Osteoblast (primary cell): ENCODE measurements at regions not wholly inside any gene's neighbourhood (a gene's known extent, or its start where the extent isn't known, plus 50 kb on each side); places are given as distances from the start of the nearest gene placed in this dataset.

Experiments used
- DNase-seq: peaks from one replicate; pipeline ENCODE4 v3.0.0; 2011; ENCODE audit warnings: low spot score, mixed read lengths; ENCODE audit not compliant: insufficient read length; ENCODE audit errors: missing footprints
- H2AFZ ChIP-seq: 2 replicates; pipeline ENCODE4 v1.6.0; 2011; ENCODE audit warnings: mild to moderate bottlenecking, low read length
- H3K27ac ChIP-seq: 2 replicates; pipeline ENCODE4 v1.5.1; 2011; ENCODE audit warnings: mild to moderate bottlenecking, low read depth, low read length, moderate library complexity
- H3K27me3 ChIP-seq: 2 replicates; pipeline ENCODE4 v1.6.0; 2012; ENCODE audit warnings: mild to moderate bottlenecking, control low read depth, inconsistent platforms, low read length, moderate library complexity; ENCODE audit not compliant: insufficient read depth
- H3K36me3 ChIP-seq: 2 replicates; pipeline ENCODE4 v1.5.1; 2011; ENCODE audit warnings: mild to moderate bottlenecking, low read length, control low read depth, moderate library complexity; ENCODE audit not compliant: insufficient read depth
- H3K4me1 ChIP-seq: 2 replicates; pipeline ENCODE4 v1.5.1; 2011; ENCODE audit warnings: mild to moderate bottlenecking, low read length, control low read depth, moderate library complexity; ENCODE audit not compliant: insufficient read depth
- H3K4me2 ChIP-seq: 2 replicates; pipeline ENCODE4 v1.6.0; 2011; ENCODE audit warnings: mild to moderate bottlenecking, low read length; ENCODE audit not compliant: insufficient read depth
- H3K4me3 ChIP-seq: fragments of 200-600 bp; sonication (generic); 3 replicates; pipeline ENCODE4 v1.5.1; 2012; ENCODE audit warnings: mild to moderate bottlenecking, low read length, inconsistent platforms; ENCODE audit not compliant: insufficient read depth
- H3K79me2 ChIP-seq: 2 replicates; pipeline ENCODE4 v1.6.0; 2012; ENCODE audit warnings: mild to moderate bottlenecking, low read length, control low read depth, inconsistent platforms; ENCODE audit not compliant: insufficient read depth
- H3K9me3 ChIP-seq: 2 replicates; pipeline ENCODE4 v1.5.1; 2011; ENCODE audit warnings: low read depth, low read length, control low read depth
- H4K20me1 ChIP-seq: 2 replicates; pipeline ENCODE4 v1.6.0; 2012; ENCODE audit warnings: mild to moderate bottlenecking, low read length, control low read depth; ENCODE audit not compliant: insufficient read depth
- TF ChIP-seq, protein P1 (sequence below): IDR thresholded peaks from 2 replicates; pipeline ENCODE4 v1.5.1; 2011; ENCODE audit warnings: mild to moderate bottlenecking, low read depth, low read length, moderate library complexity; ENCODE audit errors: extremely low read depth

DNA sequence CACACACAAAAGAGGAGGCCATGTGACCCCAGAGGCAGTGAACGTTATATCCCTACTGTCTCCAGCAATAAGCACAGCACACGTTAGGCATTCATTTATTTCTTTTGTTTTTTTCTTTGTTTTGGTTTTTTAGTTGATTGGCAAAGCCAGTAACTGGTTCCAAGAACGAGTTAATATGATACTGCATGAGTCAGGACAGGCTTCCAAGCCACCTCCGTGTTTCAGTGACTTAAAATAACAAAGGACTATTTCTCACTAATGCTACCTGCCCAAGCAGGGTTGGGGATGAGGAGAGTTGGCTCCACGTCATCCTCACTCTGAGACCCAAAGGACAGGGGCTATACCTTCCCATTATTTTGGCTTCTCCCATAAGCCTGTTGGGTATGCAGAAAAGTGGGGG, 130.5 kb downstream of the ST8SIA2 start:
- no peak overlapping the region for H3K27ac ChIP-seq
- H3K27me3 ChIP-seq: no peaks in the 10 kb centered on the region
- H3K4me1 ChIP-seq: no peaks in the 10 kb centered on the region
- H3K79me2 ChIP-seq: no peaks in the 10 kb centered on the region
- H3K9me3 ChIP-seq: no peaks in the 10 kb centered on the region
- H2AFZ ChIP-seq: no peak overlapping the region
- TF ChIP-seq, protein P1, sequence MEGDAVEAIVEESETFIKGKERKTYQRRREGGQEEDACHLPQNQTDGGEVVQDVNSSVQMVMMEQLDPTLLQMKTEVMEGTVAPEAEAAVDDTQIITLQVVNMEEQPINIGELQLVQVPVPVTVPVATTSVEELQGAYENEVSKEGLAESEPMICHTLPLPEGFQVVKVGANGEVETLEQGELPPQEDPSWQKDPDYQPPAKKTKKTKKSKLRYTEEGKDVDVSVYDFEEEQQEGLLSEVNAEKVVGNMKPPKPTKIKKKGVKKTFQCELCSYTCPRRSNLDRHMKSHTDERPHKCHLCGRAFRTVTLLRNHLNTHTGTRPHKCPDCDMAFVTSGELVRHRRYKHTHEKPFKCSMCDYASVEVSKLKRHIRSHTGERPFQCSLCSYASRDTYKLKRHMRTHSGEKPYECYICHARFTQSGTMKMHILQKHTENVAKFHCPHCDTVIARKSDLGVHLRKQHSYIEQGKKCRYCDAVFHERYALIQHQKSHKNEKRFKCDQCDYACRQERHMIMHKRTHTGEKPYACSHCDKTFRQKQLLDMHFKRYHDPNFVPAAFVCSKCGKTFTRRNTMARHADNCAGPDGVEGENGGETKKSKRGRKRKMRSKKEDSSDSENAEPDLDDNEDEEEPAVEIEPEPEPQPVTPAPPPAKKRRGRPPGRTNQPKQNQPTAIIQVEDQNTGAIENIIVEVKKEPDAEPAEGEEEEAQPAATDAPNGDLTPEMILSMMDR: no peak
- no peaks in the 10 kb centered on the region for H4K20me1 ChIP-seq
- H3K36me3 ChIP-seq: no peaks in the 10 kb centered on the region
- no peak for DNase-seq
- no peak overlapping the region for H3K4me3 ChIP-seq
- no peak overlapping the region for H3K4me2 ChIP-seq

DNA sequence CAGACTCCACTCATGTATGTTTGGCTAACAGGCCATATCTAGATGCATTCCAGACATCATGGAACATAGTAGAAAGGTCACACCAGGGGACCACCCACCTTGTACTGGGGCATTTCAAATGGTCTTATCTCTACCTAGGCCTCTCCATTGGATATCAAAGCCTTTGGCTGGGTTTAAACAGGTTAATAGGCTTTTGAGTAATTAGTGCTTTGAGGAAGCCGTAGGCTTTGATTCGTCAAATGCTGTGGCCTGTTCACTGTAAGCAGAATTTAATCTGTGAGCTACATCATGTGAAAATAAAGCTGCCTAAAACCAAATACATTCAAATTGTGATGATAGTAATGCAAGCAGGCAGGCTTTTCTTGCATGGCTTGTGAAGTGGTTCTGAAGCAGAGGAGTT, 129.5 kb downstream of the ST8SIA2 start:
- no peak overlapping the region for H3K27ac ChIP-seq
- H2AFZ ChIP-seq: no peak overlapping the region
- no peak overlapping the region for H3K4me3 ChIP-seq
- no peaks in the 10 kb centered on the region for H3K4me1 ChIP-seq
- H4K20me1 ChIP-seq: no peaks in the 10 kb centered on the region
- no peaks in the 10 kb centered on the region for H3K9me3 ChIP-seq
- no peaks in the 10 kb centered on the region for H3K36me3 ChIP-seq
- TF ChIP-seq, protein P1: no peak
- no peak overlapping the region for H3K4me2 ChIP-seq
- no peaks in the 10 kb centered on the region for H3K79me2 ChIP-seq
- no peak for DNase-seq
- no peaks in the 10 kb centered on the region for H3K27me3 ChIP-seq

DNA sequence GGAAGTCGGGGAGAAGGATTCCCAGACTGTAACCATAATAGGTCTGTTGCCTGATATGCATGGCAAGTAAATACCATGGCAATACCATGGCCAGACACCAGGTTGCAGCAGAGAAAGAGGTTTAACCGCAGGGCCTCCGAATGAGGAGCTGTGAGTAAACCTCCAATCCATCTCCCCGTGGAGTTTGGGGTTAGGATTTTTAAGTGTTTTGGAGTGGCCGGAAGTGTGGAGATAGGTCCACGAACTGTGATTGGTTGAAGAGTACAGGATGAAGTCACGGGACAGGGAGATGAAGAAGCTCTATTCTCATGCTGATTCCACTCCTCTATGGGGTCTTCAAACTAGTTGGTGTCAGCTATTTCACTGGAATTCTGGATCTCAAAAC, 127.9 kb downstream of the ST8SIA2 start:
- no peak overlapping the region for H2AFZ ChIP-seq
- H3K4me2 ChIP-seq: no peak overlapping the region
- H3K36me3 ChIP-seq: no peaks in the 10 kb centered on the region
- no peaks in the 10 kb centered on the region for H3K79me2 ChIP-seq
- no peaks in the 10 kb centered on the region for H3K9me3 ChIP-seq
- H3K27me3 ChIP-seq: no peaks in the 10 kb centered on the region
- no peak overlapping the region for H3K4me3 ChIP-seq
- H3K4me1 ChIP-seq: no peaks in the 10 kb centered on the region
- TF ChIP-seq, protein P1: peak; percentile 68
- no peaks in the 10 kb centered on the region for H4K20me1 ChIP-seq
- DNase-seq: peak; percentile 81
- H3K27ac ChIP-seq: no peak overlapping the region

DNA sequence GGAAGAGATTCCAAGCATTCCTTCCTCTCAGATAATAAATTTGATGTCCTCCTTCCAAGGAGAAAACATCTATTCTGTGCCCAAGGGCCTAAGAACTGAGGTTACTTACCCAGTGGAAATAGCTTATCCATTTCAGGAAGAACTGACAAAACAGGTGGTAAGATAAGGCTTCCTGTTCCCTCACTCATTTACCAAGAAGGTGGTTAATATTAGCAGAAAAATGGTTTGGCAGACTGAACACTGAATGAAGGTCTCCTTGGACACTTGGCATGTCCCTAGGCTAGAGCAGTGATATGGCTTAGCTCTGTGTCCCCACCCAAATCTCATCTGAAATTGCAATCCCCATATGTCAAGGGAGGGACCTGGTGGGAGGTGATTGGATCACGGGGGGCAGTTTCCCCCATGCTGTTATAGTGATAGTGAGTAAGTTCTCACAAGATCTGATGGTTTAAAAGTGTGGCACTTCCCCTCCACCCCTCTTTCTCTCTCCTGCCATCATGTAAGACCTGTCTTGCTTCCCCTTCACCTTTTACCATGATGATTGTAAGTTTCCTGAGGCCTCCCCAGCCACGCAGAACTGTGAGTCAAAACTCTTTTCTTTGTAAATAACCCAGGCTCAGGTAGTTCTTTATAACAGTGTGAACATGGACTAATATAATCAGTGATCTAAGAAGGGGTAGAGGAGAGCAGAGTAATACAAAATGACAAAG, 127.4 kb downstream of the ST8SIA2 start:
- H3K4me1 ChIP-seq: no peaks in the 10 kb centered on the region
- no peaks in the 10 kb centered on the region for H3K79me2 ChIP-seq
- no peak for DNase-seq
- no peak overlapping the region for H3K4me2 ChIP-seq
- TF ChIP-seq, protein P1: no peak
- H3K36me3 ChIP-seq: no peaks in the 10 kb centered on the region
- H3K4me3 ChIP-seq: no peak overlapping the region
- H3K27me3 ChIP-seq: no peaks in the 10 kb centered on the region
- no peak overlapping the region for H3K27ac ChIP-seq
- no peaks in the 10 kb centered on the region for H4K20me1 ChIP-seq
- H3K9me3 ChIP-seq: no peaks in the 10 kb centered on the region
- no peak overlapping the region for H2AFZ ChIP-seq
